SHP77 (cell line): ENCODE measurements at regions not wholly inside any gene's neighbourhood (a gene's known extent, or its start where the extent isn't known, plus 50 kb on each side); places are given as distances from the start of the nearest gene placed in this dataset.

Source experiments
- DNase-seq, 2 experiments: peaks; one replicate each; lab custom pipeline; 2025; lab: John Stamatoyannopoulos, UW

DNA sequence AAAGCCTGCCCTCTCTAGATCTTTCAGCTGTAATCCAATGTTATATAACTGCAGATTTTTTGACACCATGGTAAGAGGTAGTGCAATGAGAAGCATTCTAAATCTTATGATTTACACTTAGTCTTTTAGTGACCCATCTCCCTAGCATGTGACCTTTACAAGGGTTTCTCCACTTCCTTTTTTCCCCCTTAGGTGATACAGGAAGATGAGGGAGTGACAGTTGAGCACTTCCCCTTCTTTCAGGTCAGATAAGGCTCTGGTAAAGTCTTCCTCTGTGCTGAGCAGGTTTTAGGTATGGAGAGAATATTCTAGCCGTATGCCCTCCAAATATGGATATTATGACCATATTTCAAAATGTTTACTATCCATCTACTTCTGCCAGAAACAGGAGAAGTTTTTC is 753.6 kb downstream of the JRKL start:
- no peak for DNase-seq

GRCh38 chr11:97149741-97150140 is 759.9 kb downstream of the JRKL start:
- no peak for DNase-seq

- no peak for DNase-seq
Observed at GRCh38 chr11:97157221-97157740, 767.5 kb downstream of the JRKL start.

DNA sequence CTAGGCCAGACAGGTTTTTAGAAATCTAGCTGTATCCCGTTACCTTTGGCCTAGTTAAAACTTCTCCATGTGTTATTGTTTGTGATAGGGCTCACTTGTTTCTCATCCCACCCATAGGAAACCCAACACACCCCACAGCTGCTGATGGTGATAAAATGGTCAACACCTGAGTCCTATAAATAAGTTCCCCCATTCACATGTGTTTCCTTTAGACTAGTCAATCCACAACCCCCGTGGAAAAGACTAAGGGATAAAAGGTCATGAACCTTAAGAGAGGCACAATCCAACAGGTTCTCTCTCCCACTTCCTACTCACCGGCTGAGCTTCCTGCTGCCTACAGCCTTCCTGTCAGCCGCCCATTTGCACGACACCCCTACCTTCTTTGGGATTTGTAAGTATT is 768.4 kb downstream of the JRKL start:
- DNase-seq = no peak

DNA sequence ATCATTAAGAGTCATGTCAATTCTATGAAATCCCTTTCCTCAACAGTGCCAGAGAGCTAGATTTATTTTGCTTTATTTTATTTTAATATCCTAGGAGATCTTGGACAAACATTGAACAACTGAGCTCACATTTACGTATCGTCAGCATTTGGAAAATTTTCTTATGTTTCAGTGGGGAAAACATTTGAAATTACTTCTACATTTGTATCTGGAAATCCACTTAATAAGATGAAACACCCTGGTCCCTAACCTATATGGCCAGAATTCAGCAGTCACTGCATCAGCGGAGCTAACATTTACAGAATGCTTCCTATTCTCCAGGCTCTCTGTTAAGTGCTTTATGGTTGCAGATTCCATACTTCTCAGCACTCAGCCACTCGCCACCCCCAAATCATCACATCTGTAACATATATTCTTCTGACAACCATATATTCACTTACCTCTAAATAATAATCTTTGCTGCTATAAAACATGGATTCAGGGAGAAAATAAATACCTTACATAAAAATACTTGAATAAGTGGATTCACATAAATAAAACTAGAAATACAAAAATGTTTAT is 773.9 kb downstream of the JRKL start:
- DNase-seq = no peak

DNA sequence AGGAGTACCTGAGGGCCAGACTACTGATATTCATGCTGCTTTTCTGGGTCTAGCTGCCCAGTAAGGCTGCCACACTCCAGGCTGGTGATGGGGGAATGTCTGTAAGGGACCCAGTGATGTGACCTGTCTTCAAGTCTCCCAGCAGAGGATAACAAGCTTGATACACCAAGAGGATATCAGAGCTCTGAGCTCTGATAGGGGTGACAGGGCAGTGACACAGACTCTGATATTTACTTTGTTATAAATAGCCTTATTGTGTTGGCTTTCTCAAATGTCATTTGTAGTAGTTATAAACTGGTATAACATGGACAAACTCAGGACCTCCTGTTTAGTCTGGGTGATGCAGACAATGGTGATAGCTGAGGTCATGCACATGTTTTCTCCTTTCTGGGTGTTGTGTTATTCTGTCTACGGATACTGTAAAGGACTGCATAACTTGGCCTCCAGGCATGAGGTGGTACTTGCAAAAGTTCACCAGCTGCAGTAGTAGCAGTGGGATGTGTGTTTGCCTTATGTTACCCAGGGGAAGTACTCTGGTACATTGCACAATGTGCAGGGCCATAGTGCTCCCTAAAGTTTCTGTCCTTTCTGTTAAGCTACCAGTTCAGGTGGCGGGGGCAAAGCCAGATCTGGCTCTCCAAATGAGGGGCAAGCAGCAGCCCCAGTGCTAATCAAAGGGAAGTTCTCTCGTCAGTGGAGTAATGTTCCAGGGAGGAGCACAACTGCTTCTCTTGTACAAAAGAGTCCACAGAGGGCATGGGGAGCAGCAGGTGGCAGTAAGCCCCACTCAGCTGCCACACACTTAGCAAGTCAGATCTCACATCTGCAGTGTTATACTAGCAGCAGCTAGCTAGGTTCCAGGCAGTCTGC is 812.2 kb downstream of the JRKL start:
- peak in 1 of 2 experiments; percentile 13 for DNase-seq

- DNase-seq = no peak
Observed at GRCh38 chr11:97202613-97203292, 812.9 kb downstream of the JRKL start.

DNA sequence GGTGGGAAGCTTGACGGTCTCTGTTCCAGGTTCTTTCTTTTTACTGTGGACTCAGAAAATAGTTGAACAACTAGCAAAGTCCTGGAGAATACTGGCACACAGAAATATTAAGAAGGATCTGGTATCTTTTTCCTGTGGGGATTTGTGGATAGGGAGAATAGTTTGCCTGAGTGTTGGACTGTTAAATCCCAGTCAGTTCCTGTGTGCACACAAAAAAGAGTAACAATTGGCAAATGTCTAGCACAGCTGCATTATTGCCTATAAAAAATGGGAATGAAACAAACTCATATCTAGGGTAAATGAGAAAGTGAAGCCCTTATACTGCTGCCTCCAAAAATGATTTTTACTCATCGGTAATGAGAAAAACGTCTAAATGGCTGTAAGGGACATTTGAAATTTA is 828.2 kb downstream of the JRKL start:
- no peak for DNase-seq

DNA sequence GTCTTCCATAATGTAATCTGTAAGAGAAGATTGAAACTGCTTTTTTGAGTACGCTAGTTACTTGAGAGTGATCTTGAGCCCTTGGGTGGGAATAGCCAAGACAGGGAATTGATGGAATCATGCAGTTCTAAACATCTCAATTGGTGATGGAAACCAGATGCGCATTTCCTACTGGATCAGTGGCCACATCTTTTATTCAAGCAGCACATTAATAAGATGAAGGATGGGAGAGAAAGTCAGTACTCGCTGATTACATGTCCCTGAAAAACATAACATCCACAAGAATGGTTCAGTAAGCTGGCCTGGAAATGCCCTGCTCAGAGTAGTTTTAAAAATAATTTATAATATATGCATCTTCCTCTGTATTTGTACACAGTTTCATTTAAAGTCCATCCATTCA is 833.8 kb downstream of the JRKL start:
- no peak for DNase-seq

DNA sequence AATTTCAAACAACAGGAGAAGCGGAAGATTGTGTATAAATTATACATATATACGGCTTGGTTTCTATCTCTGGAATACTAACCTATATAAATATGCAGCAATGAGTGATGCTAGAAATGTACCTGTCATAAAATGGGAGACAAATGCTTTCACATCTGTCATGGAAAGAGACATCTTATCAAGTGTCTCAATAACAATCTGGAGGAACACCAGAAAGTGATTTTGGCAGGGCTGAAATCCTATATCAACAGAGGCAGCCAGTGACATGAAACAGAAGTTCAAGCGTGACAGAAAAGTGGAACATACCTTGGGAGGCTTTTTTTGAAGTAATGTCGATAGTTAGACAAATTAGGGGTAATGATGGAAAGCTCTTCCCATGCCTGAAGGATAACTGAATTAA is 834.6 kb downstream of the JRKL start:
- DNase-seq = no peak

DNA sequence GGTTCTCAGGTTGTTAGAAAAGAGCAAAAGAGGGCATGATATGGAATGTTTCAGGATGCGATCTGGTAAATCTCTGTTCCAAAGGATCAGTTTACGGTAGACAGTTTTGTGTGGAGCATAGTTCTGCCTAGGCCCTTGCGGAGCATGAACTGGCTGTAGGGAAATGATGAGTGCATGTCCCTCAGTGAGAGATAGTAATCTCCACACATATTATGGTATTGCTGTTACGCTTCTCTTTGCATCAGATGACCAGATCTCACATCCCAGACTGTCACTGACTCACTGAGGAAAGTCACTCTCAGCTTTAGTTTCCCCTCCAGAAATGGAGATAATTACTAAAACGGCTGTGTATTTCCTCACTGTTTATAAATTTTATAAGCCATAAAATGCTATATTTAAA is 836.0 kb downstream of the JRKL start:
- no peak for DNase-seq

DNA sequence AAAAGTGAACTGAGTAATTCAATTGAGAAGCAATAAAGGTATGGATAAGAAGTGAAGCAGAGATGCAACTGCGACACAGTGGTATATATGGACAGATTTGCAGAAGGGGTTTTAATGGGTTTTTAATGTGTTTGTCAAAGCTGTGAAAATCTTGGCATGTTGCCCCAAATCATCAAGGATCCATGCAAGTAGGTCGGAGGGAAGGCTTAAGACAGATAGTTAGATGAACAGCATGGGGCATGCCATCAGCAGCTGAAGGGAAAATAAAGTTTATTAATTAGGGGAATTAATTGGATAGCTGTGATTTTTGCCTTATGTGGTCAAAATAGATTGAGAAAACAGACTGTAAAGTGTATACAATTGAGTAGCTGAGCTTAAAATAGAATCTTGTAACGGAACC is 840.1 kb downstream of the JRKL start:
- no peak for DNase-seq

- DNase-seq = no peak
Observed at GRCh38 chr11:97231231-97231630, 841.4 kb downstream of the JRKL start.

DNA sequence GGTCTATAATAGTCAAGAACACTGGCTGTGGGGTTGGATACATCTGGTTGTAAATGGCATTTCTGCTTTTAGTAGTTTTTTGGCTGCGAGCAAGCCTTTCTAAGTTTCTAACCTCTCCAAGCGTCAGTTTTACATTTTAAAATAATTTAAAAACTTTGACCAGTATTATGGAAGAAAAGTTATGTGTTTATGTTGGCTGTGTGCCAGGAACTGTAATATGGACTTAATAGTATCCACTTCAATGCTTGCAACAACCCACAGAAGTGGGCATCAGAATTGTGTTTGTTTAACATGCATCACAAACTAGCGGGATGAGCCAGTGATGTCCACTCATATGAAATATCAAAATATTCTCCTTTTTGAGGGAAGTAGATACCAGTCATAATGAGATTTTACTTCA is 844.2 kb downstream of the JRKL start:
- no peak for DNase-seq

DNA sequence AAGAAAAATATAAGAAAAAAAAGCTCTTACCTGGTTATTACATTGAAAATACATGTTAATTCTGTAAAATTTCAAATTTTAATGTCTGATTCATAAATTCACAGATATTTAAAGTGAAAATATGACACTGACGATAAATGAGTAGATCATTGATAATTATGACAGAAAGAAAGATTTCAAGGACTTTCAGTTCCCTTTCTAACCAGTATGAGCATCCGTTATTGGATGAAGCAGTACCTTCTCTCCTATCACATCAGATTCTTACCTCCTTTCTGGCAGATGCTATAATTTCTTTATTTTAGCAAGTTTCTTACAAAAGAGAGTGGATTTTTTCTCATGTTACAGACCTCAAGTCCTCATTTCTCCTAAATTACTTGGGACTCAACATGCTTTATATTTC is 847.3 kb downstream of the JRKL start:
- no peak for DNase-seq

GRCh38 chr11:97247601-97248000 is 857.8 kb downstream of the JRKL start:
- DNase-seq = no peak

- no peak for DNase-seq
Observed at GRCh38 chr11:97254790-97255189, 865.0 kb downstream of the JRKL start.

DNA sequence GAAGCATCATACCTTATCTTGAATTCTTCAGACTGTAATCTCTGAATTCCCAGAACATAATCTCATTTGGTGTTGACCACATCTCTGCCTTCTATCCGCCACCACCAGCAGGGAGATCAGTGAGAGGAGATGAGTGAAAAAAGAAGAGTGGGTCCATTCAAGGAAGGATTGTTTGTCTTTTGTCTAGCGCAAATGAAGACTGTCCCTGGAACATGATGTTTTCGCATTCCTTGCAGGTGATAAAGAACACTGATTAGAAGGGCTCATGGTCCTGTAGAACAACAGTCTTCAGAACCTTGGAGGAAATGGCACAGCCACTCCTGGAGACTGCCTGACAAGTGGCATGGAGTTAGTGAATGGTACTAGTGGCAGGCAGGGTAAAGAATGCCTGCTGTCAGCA is 869.6 kb downstream of the JRKL start:
- no peak for DNase-seq

- no peak for DNase-seq
Observed at GRCh38 chr11:97259884-97260283, 870.1 kb downstream of the JRKL start.

DNA sequence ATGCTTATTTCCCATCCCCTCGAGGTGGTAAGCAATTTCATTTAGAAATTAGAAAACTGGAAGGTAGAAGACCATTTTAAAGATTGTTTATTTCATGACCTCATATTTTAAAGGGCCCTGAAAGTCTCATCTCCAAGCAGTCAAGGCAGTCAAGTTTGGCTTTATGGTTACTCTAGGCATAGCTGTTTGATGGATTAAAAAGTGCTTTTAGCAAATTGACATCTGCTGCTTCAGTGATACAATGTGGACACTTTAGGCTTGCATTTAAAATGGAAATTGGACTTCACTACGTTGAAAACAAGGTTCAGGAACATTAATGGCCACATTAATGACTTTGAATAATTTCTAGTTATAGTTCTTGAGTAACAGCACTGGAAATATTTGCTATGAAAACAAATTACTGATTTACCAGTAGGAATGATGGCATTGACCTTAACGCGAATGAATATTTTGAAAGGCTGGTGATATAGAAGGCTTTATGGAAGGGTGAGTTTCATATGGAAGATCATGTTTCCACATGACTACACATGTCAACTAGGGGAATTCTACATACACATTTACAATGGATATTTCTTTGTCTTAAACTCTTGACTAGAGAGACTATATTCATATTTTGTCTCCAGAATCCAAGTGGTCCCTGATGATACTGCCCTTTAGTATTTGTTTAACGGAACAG is 873.5 kb downstream of the JRKL start:
- DNase-seq = no peak

DNA sequence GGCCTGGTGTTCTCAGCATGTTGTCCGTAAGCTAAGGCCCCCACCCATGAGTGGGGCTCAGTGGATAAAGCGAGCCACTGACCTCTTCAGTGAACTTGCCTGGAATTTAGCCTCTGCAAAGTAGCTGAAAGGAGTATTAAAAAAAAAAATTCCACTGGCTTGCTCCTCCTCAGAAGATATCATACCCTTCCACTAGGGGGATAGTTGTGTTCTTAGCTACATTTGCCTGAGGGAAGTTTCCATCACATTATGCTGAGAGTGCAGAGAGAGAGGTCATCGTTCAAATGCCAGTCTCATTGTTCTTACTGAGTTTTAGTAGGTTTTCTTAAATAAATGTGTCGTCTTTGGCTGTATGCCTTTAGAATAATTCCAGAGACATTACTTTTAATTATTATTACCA is 879.7 kb downstream of the JRKL start:
- DNase-seq = no peak

DNA sequence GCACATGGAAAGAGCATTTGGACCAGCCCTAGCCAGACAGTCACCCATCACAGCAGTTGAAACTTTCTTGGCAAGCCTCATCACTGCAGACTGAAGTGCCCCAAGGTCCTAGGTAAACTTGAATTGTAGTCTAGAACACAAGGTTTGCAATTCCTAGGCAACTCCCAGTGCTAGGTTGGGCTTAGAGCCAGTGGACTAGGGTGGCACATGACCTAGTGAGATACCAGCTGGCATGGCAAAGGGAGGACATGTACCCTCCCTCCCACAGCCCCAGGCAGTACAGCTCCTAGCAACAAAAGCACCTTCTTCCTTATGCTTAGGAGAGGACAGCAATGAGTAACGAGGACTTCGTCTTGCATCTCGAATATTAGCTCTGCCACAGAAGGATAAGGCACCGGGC is 889.5 kb downstream of the JRKL start:
- DNase-seq = no peak

- DNase-seq = no peak
Observed at GRCh38 chr11:97280347-97280746, 890.5 kb downstream of the JRKL start.
